Kidney (tissue), 13 donors: ENCODE measurements at regions not wholly inside any gene's neighbourhood (a gene's known extent, or its start where the extent isn't known, plus 50 kb on each side); places are given as distances from the start of the nearest gene placed in this dataset.
"Not testable (repeated sequence)": the region's sequence is repeated elsewhere in the genome, so short reads cannot be mapped to it uniquely, and the experiment has no call there.

ENCODE experiments used
- DNase-seq, 5 donors: peaks; one replicate each; pipeline ENCODE4 v3.0.0-alpha.2; 2013 to 2020
- FAIRE-seq: peaks from 2 replicates; lab custom pipeline; 2012; peaks lifted over from hg19 to GRCh38; lab: Jason Lieb, UNC
- H3K27ac ChIP-seq, 2 donors: one replicate each; pipeline ENCODE4 v1.7.0; 2013; ENCODE audit warnings: low read depth in 2 of 2, low read length in 2 of 2, inconsistent platforms in 1 of 2
- H3K27me3 ChIP-seq: one replicate; pipeline ENCODE4 v1.7.1; 2013; ENCODE audit warnings: low read length, inconsistent platforms; ENCODE audit not compliant: control insufficient read depth, insufficient read depth
- H3K36me3 ChIP-seq, 3 donors: one replicate each; pipeline versions ENCODE4 v1.7.0 to v1.7.1; 2013; ENCODE audit warnings: low read length in 3 of 3, control low read depth in 1 of 3, inconsistent platforms in 1 of 3; ENCODE audit not compliant: insufficient read depth in 3 of 3, control insufficient read depth in 2 of 3
- H3K4me1 ChIP-seq, 3 donors: one replicate each; pipeline versions ENCODE4 v1.7.0 to v1.7.1; 2013; ENCODE audit warnings: low read length in 3 of 3, inconsistent platforms in 1 of 3, low read depth in 1 of 3; ENCODE audit not compliant: control insufficient read depth in 2 of 3, insufficient read depth in 2 of 3
- H3K4me3 ChIP-seq, 3 donors: one replicate each; pipeline versions ENCODE4 v1.7.0 to v1.8.1; 2013; ENCODE audit warnings: low read length in 3 of 3, control low read depth in 1 of 3, inconsistent platforms in 1 of 3
- H3K9ac ChIP-seq, 3 donors: one replicate each; pipeline versions ENCODE4 v1.7.0 to v1.7.1; 2013; ENCODE audit warnings: low read length in 3 of 3, control low read depth in 1 of 3, inconsistent platforms in 1 of 3
- H3K9me3 ChIP-seq, 3 donors: one replicate each; pipeline versions ENCODE4 v1.7.0 to v1.7.1; 2013; ENCODE audit warnings: low read length in 3 of 3, control low read depth in 1 of 3, inconsistent platforms in 1 of 3; ENCODE audit not compliant: control insufficient read depth in 2 of 3, insufficient read depth in 1 of 3
- CTCF ChIP-seq: IDR thresholded peaks from 3 replicates; pipeline ENCODE4 v1.5.1; 2012; ENCODE audit warnings: mild to moderate bottlenecking, moderate library complexity, borderline replicate concordance; ENCODE audit not compliant: insufficient read depth; ENCODE audit errors: extremely low read depth
- intact Hi-C: fragments of 100-400 bp; cut with DNase I; formaldehyde crosslinking; loops from one replicate; pipeline ENCODE4 v1.11.1; 2022
- donor health status: control.
- donor health status: control.
- donor health status: control.
- donor health status: control.
- donor health status: control.
- donor health status: DM: yes; HTN: yes; CAD: no.
- donor health status: Normal renal cell carcinoma (clear cell type).

GRCh38 chr21:28127175-28127785, 865.4 kb downstream of the LTN1 start:
- TF ChIP-seq CTCF, result no peak
- Histone ChIP-seq H3K27me3 (no peaks in the 10 kb centered on the region), H3K9ac (no peak overlapping the region), H3K4me3 (no peak overlapping the region), H3K9me3 (peaks cover 0 to 3% (median 2%) of the 10 kb centered on the region in 3 donors), H3K36me3 (no peaks in the 10 kb centered on the region), H3K27ac (no peak overlapping the region), H3K4me1 (no peaks in the 10 kb centered on the region)
- intact Hi-C loops, result no loop called here
- DNase-seq, result no peak
- no peak for FAIRE-seq

GRCh38 chr21:28126521-28127174, 866.0 kb downstream of the LTN1 start:
- Histone ChIP-seq H3K9ac (no peak overlapping the region), H3K4me3 (no peak overlapping the region), H3K27ac (no peak overlapping the region), H3K36me3 (no peaks in the 10 kb centered on the region), H3K27me3 (no peaks in the 10 kb centered on the region), H3K9me3 (peaks cover 0 to 3% (median 2%) of the 10 kb centered on the region in 3 donors), H3K4me1 (no peaks in the 10 kb centered on the region)
- no peak for TF ChIP-seq CTCF
- no peak for FAIRE-seq
- intact Hi-C loops, result no loop called here
- DNase-seq, result no peak

GRCh38 chr21:28124541-28124940, 868.1 kb downstream of the LTN1 start:
- Histone ChIP-seq H3K4me1 (no peaks in the 10 kb centered on the region), H3K27ac (no peak overlapping the region), H3K9me3 (no peaks in the 10 kb centered on the region), H3K27me3 (no peaks in the 10 kb centered on the region), H3K36me3 (no peaks in the 10 kb centered on the region), H3K4me3 (no peak overlapping the region), H3K9ac (no peak overlapping the region)
- DNase-seq (no peak), FAIRE-seq (peak; percentile 8)
- intact Hi-C loops, result no loop called here
- TF ChIP-seq CTCF, result no peak

GRCh38 chr21:28118570-28118969, 874.1 kb downstream of the LTN1 start:
- H3K9me3 ChIP-seq, result no peaks in the 10 kb centered on the region

GRCh38 chr21:28114986-28115385, 877.7 kb downstream of the LTN1 start:
- intact Hi-C loops, H3K9me3 ChIP-seq, H3K4me1 ChIP-seq, H3K4me3 ChIP-seq, FAIRE-seq, H3K36me3 ChIP-seq, H3K27ac ChIP-seq, H3K9ac ChIP-seq, DNase-seq, H3K27me3 ChIP-seq: not testable (repeated sequence)

More at GRCh38 chr21:28118570-28118969, 874.1 kb downstream of the LTN1 start:
- Histone ChIP-seq H3K9ac (no peak overlapping the region), H3K27ac (no peak overlapping the region), H3K27me3 (no peaks in the 10 kb centered on the region), H3K4me3 (no peak overlapping the region), H3K36me3 (no peaks in the 10 kb centered on the region), H3K4me1 (no peaks in the 10 kb centered on the region)
- no peak for TF ChIP-seq CTCF
- intact Hi-C loops, result no loop called here
- FAIRE-seq, result no peak
- no peak for DNase-seq
